ENCODE measurements at regions not wholly inside any gene's neighbourhood (a gene's known extent, or its start where the extent isn't known, plus 50 kb on each side); places are given as distances from the start of the nearest gene placed in this dataset.

DNA sequence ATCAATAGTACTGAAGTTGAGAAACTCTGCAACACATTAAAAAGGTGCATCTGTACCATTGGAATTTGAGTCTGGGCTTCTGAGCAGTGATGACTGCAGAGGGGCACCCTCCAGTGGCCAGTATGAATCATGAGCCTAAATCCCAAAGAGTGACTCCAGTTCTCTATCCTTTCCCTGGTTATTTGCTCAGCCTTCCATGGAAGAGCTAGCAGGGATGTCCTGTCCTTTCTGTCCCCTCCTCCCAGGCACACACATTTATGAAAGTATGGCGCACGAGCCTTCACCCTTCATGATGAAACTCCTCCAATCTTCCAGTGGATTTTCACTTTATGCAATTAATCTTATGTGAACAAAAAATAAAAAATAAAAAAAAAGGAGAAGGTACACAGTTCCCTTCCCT lies 81.0 kb downstream of the ESM1 start:
- no peak overlapping the region for H3K4me3 ChIP-seq (ENCODE audit: low read length)
- H4K20me1 ChIP-seq (ENCODE audit: insufficient read depth, low read length): no peaks in the 10 kb centered on the region
- no peaks in the 10 kb centered on the region for H3K79me2 ChIP-seq (ENCODE audit: low read length)
- peaks cover 21% of the 10 kb centered on the region for H3F3A ChIP-seq (ENCODE audit: insufficient read depth, low read length)
- no peak overlapping the region for H2AFZ ChIP-seq (ENCODE audit: low read length)
- TF ChIP-seq, protein P1, sequence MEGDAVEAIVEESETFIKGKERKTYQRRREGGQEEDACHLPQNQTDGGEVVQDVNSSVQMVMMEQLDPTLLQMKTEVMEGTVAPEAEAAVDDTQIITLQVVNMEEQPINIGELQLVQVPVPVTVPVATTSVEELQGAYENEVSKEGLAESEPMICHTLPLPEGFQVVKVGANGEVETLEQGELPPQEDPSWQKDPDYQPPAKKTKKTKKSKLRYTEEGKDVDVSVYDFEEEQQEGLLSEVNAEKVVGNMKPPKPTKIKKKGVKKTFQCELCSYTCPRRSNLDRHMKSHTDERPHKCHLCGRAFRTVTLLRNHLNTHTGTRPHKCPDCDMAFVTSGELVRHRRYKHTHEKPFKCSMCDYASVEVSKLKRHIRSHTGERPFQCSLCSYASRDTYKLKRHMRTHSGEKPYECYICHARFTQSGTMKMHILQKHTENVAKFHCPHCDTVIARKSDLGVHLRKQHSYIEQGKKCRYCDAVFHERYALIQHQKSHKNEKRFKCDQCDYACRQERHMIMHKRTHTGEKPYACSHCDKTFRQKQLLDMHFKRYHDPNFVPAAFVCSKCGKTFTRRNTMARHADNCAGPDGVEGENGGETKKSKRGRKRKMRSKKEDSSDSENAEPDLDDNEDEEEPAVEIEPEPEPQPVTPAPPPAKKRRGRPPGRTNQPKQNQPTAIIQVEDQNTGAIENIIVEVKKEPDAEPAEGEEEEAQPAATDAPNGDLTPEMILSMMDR (IDR thresholded peaks at IDR 0.05; ENCODE audit: low read length): peak; percentile 62
- no peak for TF ChIP-seq EZH2 (optimal IDR thresholded peaks at IDR 0.05; ENCODE audit: low read depth, low read length)
- no peak for TF ChIP-seq EZH2phosphoT487 (IDR thresholded peaks at IDR 0.05; ENCODE audit: low read length)
- no peak overlapping the region for H3K9ac ChIP-seq (ENCODE audit: low read length)
- DNase-seq: no peak
- H3K27ac ChIP-seq (ENCODE audit: low read length): no peak overlapping the region
- no peak overlapping the region for H3K4me2 ChIP-seq (ENCODE audit: low read depth, low read length)
- H3K9me2 ChIP-seq (replicated peaks; ENCODE audit: insufficient read depth, low read length): no peaks in the 10 kb centered on the region
- peaks cover 33% of the 10 kb centered on the region for H3K4me1 ChIP-seq (ENCODE audit: low read length)
- no peaks in the 10 kb centered on the region for H3K27me3 ChIP-seq (replicated peaks; ENCODE audit: insufficient read depth, low read length)
- no peaks in the 10 kb centered on the region for H3K36me3 ChIP-seq (replicated peaks; ENCODE audit: insufficient read depth, low read length)
- no peaks in the 10 kb centered on the region for H3K9me3 ChIP-seq (replicated peaks; ENCODE audit: insufficient read depth, low read length)

DNA sequence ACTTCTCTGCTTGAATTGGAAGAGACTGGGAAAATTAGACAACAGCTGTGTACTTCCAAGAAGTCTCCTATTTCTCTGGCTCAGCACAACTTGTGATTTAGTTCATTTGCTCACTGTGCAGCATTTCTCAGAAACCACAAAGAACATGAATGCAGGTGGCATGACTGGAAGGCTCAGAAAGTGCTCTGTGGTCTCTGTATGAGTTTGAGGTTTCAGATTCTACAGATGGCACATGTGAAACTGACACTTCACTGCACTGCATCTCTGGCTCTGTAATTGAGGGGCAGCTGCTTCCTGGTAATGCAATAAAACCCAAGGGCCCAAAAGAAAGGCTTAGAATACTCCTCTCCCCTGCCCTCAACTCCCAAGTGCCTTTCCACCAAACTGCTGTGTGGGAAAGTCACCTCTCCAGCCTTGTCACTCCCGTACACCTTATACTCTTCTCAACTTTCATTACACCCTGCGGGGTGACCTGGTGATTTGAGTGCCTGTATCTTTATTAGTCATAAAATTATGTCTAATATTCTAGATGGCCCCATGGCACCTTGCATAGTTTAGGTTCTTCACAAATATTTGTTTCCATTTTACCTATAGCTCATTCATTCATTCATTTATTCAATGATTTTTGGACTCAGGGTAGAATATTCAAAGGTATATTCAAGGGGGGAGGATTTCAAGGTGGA lies 82.5 kb downstream of the ESM1 start:
- H3F3A ChIP-seq (ENCODE audit: insufficient read depth, low read length): peaks cover 21% of the 10 kb centered on the region
- TF ChIP-seq, protein P1 (IDR thresholded peaks at IDR 0.05; ENCODE audit: low read length): no peak
- TF ChIP-seq EZH2phosphoT487 (IDR thresholded peaks at IDR 0.05; ENCODE audit: low read length) (no peak), EZH2 (optimal IDR thresholded peaks at IDR 0.05; ENCODE audit: low read depth, low read length) (no peak)
- H3K9me2 ChIP-seq (replicated peaks; ENCODE audit: insufficient read depth, low read length): no peaks in the 10 kb centered on the region
- peak; percentile 97 for DNase-seq
- peaks cover 33% of the 10 kb centered on the region for H3K4me1 ChIP-seq (ENCODE audit: low read length)
- no peak overlapping the region; the same call in 1 of the 2 replicates for H3K9ac ChIP-seq (ENCODE audit: low read length)
- H3K27ac ChIP-seq (ENCODE audit: low read length): peak overlapping the region; percentile 72
- no peaks in the 10 kb centered on the region for H4K20me1 ChIP-seq (ENCODE audit: insufficient read depth, low read length)
- no peaks in the 10 kb centered on the region for H3K9me3 ChIP-seq (replicated peaks; ENCODE audit: insufficient read depth, low read length)
- no peak overlapping the region for H2AFZ ChIP-seq (ENCODE audit: low read length)
- peak overlapping the region; percentile 28; the same call in 1 of the 2 replicates for H3K4me3 ChIP-seq (ENCODE audit: low read length)
- no peaks in the 10 kb centered on the region for H3K27me3 ChIP-seq (replicated peaks; ENCODE audit: insufficient read depth, low read length)
- no peaks in the 10 kb centered on the region for H3K36me3 ChIP-seq (replicated peaks; ENCODE audit: insufficient read depth, low read length)
- peak overlapping the region; percentile 74 for H3K4me2 ChIP-seq (ENCODE audit: low read depth, low read length)
- H3K79me2 ChIP-seq (ENCODE audit: low read length): no peaks in the 10 kb centered on the region

DNA sequence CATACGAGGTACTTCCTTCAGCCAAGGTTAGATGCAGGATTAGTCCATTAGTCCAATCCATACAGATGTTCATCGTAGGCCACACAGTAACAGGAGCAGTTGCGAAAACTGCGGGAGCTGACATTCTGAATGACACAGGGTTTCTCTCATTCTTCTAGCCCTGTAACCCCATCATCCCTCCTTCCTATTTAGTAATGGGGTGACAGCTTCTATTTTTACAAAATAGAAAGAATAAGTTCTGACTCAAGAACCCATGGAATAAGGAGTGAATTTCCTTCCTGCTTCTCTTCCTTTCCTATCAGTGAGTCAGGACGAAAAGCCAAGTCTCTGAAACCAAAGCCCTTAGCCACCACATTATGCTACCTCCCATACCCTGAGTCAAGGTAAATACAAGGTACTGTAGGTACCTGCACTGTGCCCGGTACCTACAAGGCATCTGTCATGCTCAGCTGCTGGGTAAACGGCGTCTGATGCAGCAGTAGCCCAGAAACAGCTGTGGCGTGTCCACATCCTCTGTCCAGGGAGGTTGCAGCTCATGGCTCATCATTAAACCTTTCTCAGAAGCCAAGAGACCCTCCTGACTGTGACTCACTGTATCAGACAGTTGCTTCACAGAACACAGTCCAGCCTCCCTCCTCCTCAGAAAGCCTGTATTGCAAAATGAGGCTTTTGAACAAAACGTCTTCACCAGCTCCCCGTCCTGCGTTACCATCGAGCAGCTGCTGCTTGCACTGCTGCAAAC lies 84.2 kb downstream of the ESM1 start:
- Histone ChIP-seq H3K4me1 (ENCODE audit: low read length) (peaks cover 37% of the 10 kb centered on the region), H3K9me2 (replicated peaks; ENCODE audit: insufficient read depth, low read length) (no peaks in the 10 kb centered on the region), H3K4me3 (ENCODE audit: low read length) (no peak overlapping the region), H3K27ac (ENCODE audit: low read length) (no peak overlapping the region), H2AFZ (ENCODE audit: low read length) (no peak overlapping the region), H4K20me1 (ENCODE audit: insufficient read depth, low read length) (no peaks in the 10 kb centered on the region), H3F3A (ENCODE audit: insufficient read depth, low read length) (peaks cover 25% of the 10 kb centered on the region), H3K36me3 (replicated peaks; ENCODE audit: insufficient read depth, low read length) (no peaks in the 10 kb centered on the region), H3K4me2 (ENCODE audit: low read depth, low read length) (no peak overlapping the region), H3K9me3 (replicated peaks; ENCODE audit: insufficient read depth, low read length) (no peaks in the 10 kb centered on the region), H3K9ac (ENCODE audit: low read length) (no peak overlapping the region), H3K27me3 (replicated peaks; ENCODE audit: insufficient read depth, low read length) (no peaks in the 10 kb centered on the region), H3K79me2 (ENCODE audit: low read length) (no peaks in the 10 kb centered on the region)
- TF ChIP-seq EZH2 (optimal IDR thresholded peaks at IDR 0.05; ENCODE audit: low read depth, low read length) (no peak), EZH2phosphoT487 (IDR thresholded peaks at IDR 0.05; ENCODE audit: low read length) (no peak)
- TF ChIP-seq, protein P1 (IDR thresholded peaks at IDR 0.05; ENCODE audit: low read length): no peak
- no peak for DNase-seq
